Peyer's patch (tissue), 4 donors: ENCODE measurements at regions not wholly inside any gene's neighbourhood (a gene's known extent, or its start where the extent isn't known, plus 50 kb on each side); places are given as distances from the start of the nearest gene placed in this dataset.

Experiments used
- DNase-seq, 3 donors: peaks; one replicate each; pipeline ENCODE4 v3.0.0-alpha.2; 2017 to 2019
- H3K27ac ChIP-seq, 4 donors: fragments of 200-600 bp; sonication (generic); one replicate each; pipeline ENCODE4 v1.5.1; 2016 to 2019
- H3K27me3 ChIP-seq, 2 donors: fragments of 200-600 bp; sonication (generic); one replicate each; pipeline ENCODE4 v1.5.1; 2019
- H3K36me3 ChIP-seq, 3 donors: fragments of 200-600 bp; sonication (generic); one replicate each; pipeline ENCODE4 v1.5.1; 2016 to 2019
- H3K4me1 ChIP-seq, 4 donors: fragments of 200-600 bp; sonication (generic); one replicate each; pipeline ENCODE4 v1.5.1; 2016 to 2019
- H3K4me3 ChIP-seq, 4 donors: fragments of 200-600 bp; sonication (generic); 1 replicate in 3 of 4; 2 replicates in 1 of 4; pipeline ENCODE4 v1.5.1; 2016 to 2019; ENCODE audit warnings: mild to moderate bottlenecking in 1 of 4
- H3K9me3 ChIP-seq, 4 donors: fragments of 200-600 bp; sonication (generic); one replicate each; pipeline ENCODE4 v1.5.1; 2016 to 2019; ENCODE audit warnings: mild to moderate bottlenecking in 1 of 4
- CTCF ChIP-seq, 6 experiments: fragments of 450-650 bp in 4 of 6; fragments of 200-600 bp in 2 of 6; sonication (generic) in 1 of 6; IDR thresholded peaks; one replicate each; pipeline ENCODE4 v1.5.1; 2017 to 2019; ENCODE audit warnings: antibody characterized with exemption in 6 of 6, mild to moderate bottlenecking in 3 of 6, moderate library complexity in 1 of 6
- POLR2A ChIP-seq, 2 donors: fragments of 450-650 bp; IDR thresholded peaks; one replicate each; pipeline ENCODE4 v1.5.1; 2017; ENCODE audit warnings: antibody characterized with exemption in 2 of 2, mild to moderate bottlenecking in 2 of 2, moderate library complexity in 2 of 2

- H3K27ac ChIP-seq = peak overlapping the region; percentile 82 to 96 (median 93)
- H3K4me1 ChIP-seq = peaks cover 0 to 20% (median 0%) of the 10 kb centered on the region in 4 donors
- peak; percentile 16 to 54 for TF ChIP-seq POLR2A (IDR thresholded peaks at IDR 0.05)
- TF ChIP-seq CTCF (IDR thresholded peaks at IDR 0.05) = peak in 3 of 6 experiments; percentile 10 to 34 (median 19)
- DNase-seq = peak; percentile 98 to 99 (median 98)
- H3K9me3 ChIP-seq = no peaks in the 10 kb centered on the region
- H3K4me3 ChIP-seq = peak overlapping the region; percentile 81 to 93 (median 83)
- H3K36me3 ChIP-seq = no peaks in the 10 kb centered on the region
- H3K27me3 ChIP-seq = no peaks in the 10 kb centered on the region
Measured at GRCh38 chr13:50081679-50082425, 66.6 kb downstream of the KCNRG start.

GRCh38 chr13:50082426-50083281 is 67.4 kb downstream of the KCNRG start:
- H3K4me3 ChIP-seq = peak overlapping the region; percentile 81 to 93 (median 83)
- TF ChIP-seq POLR2A (IDR thresholded peaks at IDR 0.05) (peak; percentile 14 to 46), CTCF (IDR thresholded peaks at IDR 0.05) (peak in 1 of 6 experiments; percentile 13)
- H3K27ac ChIP-seq = peak overlapping the region; percentile 81 to 96 (median 90)
- no peaks in the 10 kb centered on the region for H3K36me3 ChIP-seq
- DNase-seq = peak; percentile 90 to 95 (median 90)
- H3K9me3 ChIP-seq = no peaks in the 10 kb centered on the region
- no peaks in the 10 kb centered on the region for H3K27me3 ChIP-seq
- H3K4me1 ChIP-seq = peaks cover 0 to 15% (median 0%) of the 10 kb centered on the region in 4 donors

- Histone ChIP-seq H3K36me3 (no peaks in the 10 kb centered on the region), H3K9me3 (no peaks in the 10 kb centered on the region), H3K27me3 (no peaks in the 10 kb centered on the region), H3K4me1 (peaks cover 0 to 13% (median 0%) of the 10 kb centered on the region in 4 donors), H3K27ac (no peak overlapping the region), H3K4me3 (no peak overlapping the region)
- no peak for DNase-seq
- TF ChIP-seq POLR2A (IDR thresholded peaks at IDR 0.05) = no peak
- TF ChIP-seq CTCF (IDR thresholded peaks at IDR 0.05) = peak; percentile 58 to 83 (median 68)
Measured at GRCh38 chr13:50085063-50085462, 69.8 kb downstream of the KCNRG start.

GRCh38 chr13:50089633-50090032 is 74.4 kb downstream of the KCNRG start:
- Histone ChIP-seq H3K9me3 (no peaks in the 10 kb centered on the region), H3K27me3 (no peaks in the 10 kb centered on the region), H3K4me1 (peaks cover 0 to 5% (median 0%) of the 10 kb centered on the region in 4 donors), H3K27ac (no peak overlapping the region), H3K36me3 (no peaks in the 10 kb centered on the region), H3K4me3 (no peak overlapping the region)
- TF ChIP-seq CTCF (IDR thresholded peaks at IDR 0.05) (no peak), POLR2A (IDR thresholded peaks at IDR 0.05) (no peak)
- no peak for DNase-seq

- Histone ChIP-seq H3K27ac (no peak overlapping the region), H3K4me1 (peaks cover 0 to 5% (median 0%) of the 10 kb centered on the region in 4 donors), H3K4me3 (no peak overlapping the region), H3K36me3 (no peaks in the 10 kb centered on the region), H3K27me3 (no peaks in the 10 kb centered on the region), H3K9me3 (no peaks in the 10 kb centered on the region)
- no peak for DNase-seq
- TF ChIP-seq POLR2A (IDR thresholded peaks at IDR 0.05) (no peak), CTCF (IDR thresholded peaks at IDR 0.05) (no peak)
Measured at GRCh38 chr13:50090211-50090610, 75.0 kb downstream of the KCNRG start.
